HG02943 (cell line): ENCODE measurements at regions not wholly inside any gene's neighbourhood (a gene's known extent, or its start where the extent isn't known, plus 50 kb on each side); places are given as distances from the start of the nearest gene placed in this dataset.

Experiments used
- ATAC-seq: cut with Tn5 transposase; IDR thresholded peaks from one replicate; pipeline ENCODE4 v1.9.1; 2021; ENCODE audit warnings: mild to moderate bottlenecking, low read depth, moderate library complexity; ENCODE audit not compliant: unreplicated experiment

GRCh38 chr3:188084752-188085583 lies 69.0 kb upstream of the LPP start:
- no peak for ATAC-seq

- no peak for ATAC-seq
Observed at GRCh38 chr3:188085584-188086560, 68.1 kb upstream of the LPP start.

GRCh38 chr3:188088948-188089685 lies 64.8 kb upstream of the LPP start:
- ATAC-seq: no peak

GRCh38 chr3:188090620-188091309 lies 63.2 kb upstream of the LPP start:
- ATAC-seq: no peak

- ATAC-seq: no peak
Observed at GRCh38 chr3:188091746-188092145, 62.2 kb upstream of the LPP start.

GRCh38 chr3:188092648-188093047 lies 61.3 kb upstream of the LPP start:
- no peak for ATAC-seq

- ATAC-seq: no peak
Observed at GRCh38 chr3:188095431-188095830, 58.5 kb upstream of the LPP start.

GRCh38 chr3:188097791-188098190 lies 56.2 kb upstream of the LPP start:
- no peak for ATAC-seq

- ATAC-seq: no peak
Observed at GRCh38 chr3:188099907-188100306, 54.0 kb upstream of the LPP start.

- ATAC-seq: no peak
Observed at GRCh38 chr3:188102861-188103547, 51.0 kb upstream of the LPP start.

GRCh38 chr3:188104050-188104449 lies 49.9 kb upstream of the LPP start:
- ATAC-seq: no peak
